Transverse colon (tissue), 4 donors: ENCODE measurements at regions not wholly inside any gene's neighbourhood (a gene's known extent, or its start where the extent isn't known, plus 50 kb on each side); places are given as distances from the start of the nearest gene placed in this dataset.

Experiments
- DNase-seq: peaks from one replicate; pipeline ENCODE4 v3.0.0-alpha.2; 2019
- H3K27ac ChIP-seq, 4 donors: fragments of 200-600 bp; sonication (generic); 2 replicates each; pipeline ENCODE4 v1.5.1; 2016 to 2018; ENCODE audit warnings: inconsistent platforms in 4 of 4
- H3K27me3 ChIP-seq: fragments of 200-600 bp; sonication (generic); 2 replicates; pipeline ENCODE4 v1.5.1; 2017; ENCODE audit warnings: inconsistent platforms
- H3K36me3 ChIP-seq, 4 donors: fragments of 200-600 bp; sonication (generic); 2 replicates each; pipeline ENCODE4 v1.5.1; 2017 to 2019; ENCODE audit warnings: inconsistent platforms in 4 of 4
- H3K4me1 ChIP-seq, 4 donors: fragments of 200-600 bp; sonication (generic); 2 replicates each; pipeline ENCODE4 v1.5.1; 2017 to 2020; ENCODE audit warnings: inconsistent platforms in 4 of 4
- H3K4me3 ChIP-seq, 4 donors: fragments of 200-600 bp; sonication (generic); 1 replicate in 1 of 4; 2 replicates in 3 of 4; pipeline versions ENCODE4 v1.5.1 to v1.6.1; 2017 to 2019; ENCODE audit warnings: inconsistent platforms in 4 of 4
- H3K9me3 ChIP-seq, 2 donors: fragments of 200-600 bp; sonication (generic); 2 replicates each; pipeline ENCODE4 v1.5.1; 2017 to 2019; ENCODE audit warnings: inconsistent platforms in 2 of 2
- EP300 ChIP-seq: sonication (generic); formaldehyde crosslinking; IDR thresholded peaks from one replicate; pipeline ENCODE4 v1.6.1; 2017; ENCODE audit warnings: antibody characterized with exemption, low read depth
- POLR2A ChIP-seq: fragments of 450-650 bp; IDR thresholded peaks from one replicate; pipeline ENCODE4 v1.6.1; 2016; ENCODE audit warnings: antibody characterized with exemption, mild to moderate bottlenecking, moderate library complexity
- POLR2AphosphoS5 ChIP-seq, 3 donors: sonication (generic); formaldehyde crosslinking; IDR thresholded peaks; one replicate each; pipeline ENCODE4 v1.6.1; 2016; ENCODE audit warnings: antibody characterized with exemption in 3 of 3
- WGBS, 2 donors: methylation state at CpG; one replicate each; pipeline ENCODE4 v1.1.5; 2018; ENCODE audit warnings: low coverage in 1 of 2; 5-methylcytosine and 5-hydroxymethylcytosine counted together
- in situ Hi-C, 4 donors: fragments of 200-750 bp; cut with MboI; loops; one replicate each; pipeline versions ENCODE4 v1.15.0 to v1.15.1; 2017; ENCODE audit warnings: low sequenced_read_pairs in 3 of 4, low pct_ligation_motif_present in 1 of 4, low pct_unique_long_range_greater_than_20kb in 1 of 4
- intact Hi-C: fragments of 100-400 bp; cut with DNase I; formaldehyde crosslinking; loops from one replicate; pipeline ENCODE4 v1.15.1; 2023; ENCODE audit warnings: low total_unique reads
- TF ChIP-seq, protein P1 (sequence below), 5 experiments: fragments of 200-600 bp in 3 of 5; fragments of 450-650 bp in 2 of 5; sonication (generic) in 3 of 5; IDR thresholded peaks; 1 replicate in 2 of 5; 2 replicates in 3 of 5; pipeline ENCODE4 v1.5.1; 2016 to 2017; ENCODE audit warnings: antibody characterized with exemption in 5 of 5, inconsistent platforms in 3 of 5, mild to moderate bottlenecking in 2 of 5, moderate library complexity in 1 of 5

DNA sequence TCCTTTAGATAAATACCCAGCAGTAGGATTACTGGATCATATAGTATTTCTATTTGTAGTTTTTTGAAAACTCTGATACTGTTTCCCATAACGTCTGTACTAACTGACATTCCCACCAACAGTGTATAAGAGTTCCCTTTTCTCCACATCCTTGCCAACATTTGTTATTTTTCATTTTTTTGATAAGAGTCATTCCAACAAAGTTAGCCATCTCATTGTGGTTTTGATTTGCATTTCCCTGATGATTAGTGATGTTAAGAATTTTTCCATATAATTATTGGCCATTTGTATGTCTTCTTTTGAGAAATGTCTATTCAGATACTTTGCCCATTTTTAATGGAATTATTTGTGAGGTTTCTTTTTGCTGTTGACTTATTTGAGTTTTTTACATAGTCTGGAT lies 486.0 kb downstream of the FLRT2 start:
- Histone ChIP-seq H3K9me3 (no peaks in the 10 kb centered on the region), H3K4me3 (no peak overlapping the region), H3K36me3 (no peaks in the 10 kb centered on the region), H3K27me3 (no peaks in the 10 kb centered on the region), H3K4me1 (no peaks in the 10 kb centered on the region), H3K27ac (no peak overlapping the region)
- WGBS, 2 donors: 25 to 72% methylated on average over 1 of the region's 1 CpG
- intact Hi-C loops (no loop called here), in situ Hi-C loops (no loop called here)
- TF ChIP-seq, protein P1, sequence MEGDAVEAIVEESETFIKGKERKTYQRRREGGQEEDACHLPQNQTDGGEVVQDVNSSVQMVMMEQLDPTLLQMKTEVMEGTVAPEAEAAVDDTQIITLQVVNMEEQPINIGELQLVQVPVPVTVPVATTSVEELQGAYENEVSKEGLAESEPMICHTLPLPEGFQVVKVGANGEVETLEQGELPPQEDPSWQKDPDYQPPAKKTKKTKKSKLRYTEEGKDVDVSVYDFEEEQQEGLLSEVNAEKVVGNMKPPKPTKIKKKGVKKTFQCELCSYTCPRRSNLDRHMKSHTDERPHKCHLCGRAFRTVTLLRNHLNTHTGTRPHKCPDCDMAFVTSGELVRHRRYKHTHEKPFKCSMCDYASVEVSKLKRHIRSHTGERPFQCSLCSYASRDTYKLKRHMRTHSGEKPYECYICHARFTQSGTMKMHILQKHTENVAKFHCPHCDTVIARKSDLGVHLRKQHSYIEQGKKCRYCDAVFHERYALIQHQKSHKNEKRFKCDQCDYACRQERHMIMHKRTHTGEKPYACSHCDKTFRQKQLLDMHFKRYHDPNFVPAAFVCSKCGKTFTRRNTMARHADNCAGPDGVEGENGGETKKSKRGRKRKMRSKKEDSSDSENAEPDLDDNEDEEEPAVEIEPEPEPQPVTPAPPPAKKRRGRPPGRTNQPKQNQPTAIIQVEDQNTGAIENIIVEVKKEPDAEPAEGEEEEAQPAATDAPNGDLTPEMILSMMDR (IDR thresholded peaks at IDR 0.05): no peak
- TF ChIP-seq POLR2AphosphoS5 (IDR thresholded peaks at IDR 0.05) (no peak), POLR2A (no peak), EP300 (no peak)
- DNase-seq: no peak

DNA sequence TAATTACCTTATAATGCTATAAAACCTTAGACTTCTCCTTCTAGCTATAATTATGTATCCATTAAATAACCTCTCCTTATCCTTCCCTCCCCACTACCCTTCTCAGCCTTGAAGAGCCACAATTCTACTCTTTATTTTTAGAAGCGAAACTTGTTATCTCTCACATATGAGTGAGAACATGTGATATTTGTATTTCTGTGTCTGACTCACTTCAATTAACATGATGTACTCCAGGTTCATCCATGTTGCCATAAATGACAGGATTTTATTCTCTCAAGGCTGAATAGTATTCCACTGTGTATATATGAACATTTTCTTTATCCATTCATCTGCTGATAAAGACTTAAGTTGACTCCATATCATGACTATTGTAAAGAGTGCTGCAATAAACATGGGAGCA lies 485.6 kb downstream of the FLRT2 start:
- in situ Hi-C loops (no loop called here), intact Hi-C loops (no loop called here)
- no peak for DNase-seq
- 90 to 94% methylated on average over 1 of the region's 1 CpG for WGBS, 2 donors
- Histone ChIP-seq H3K9me3 (no peaks in the 10 kb centered on the region), H3K4me1 (no peaks in the 10 kb centered on the region), H3K27me3 (no peaks in the 10 kb centered on the region), H3K27ac (no peak overlapping the region), H3K36me3 (no peaks in the 10 kb centered on the region), H3K4me3 (no peak overlapping the region)
- no peak for TF ChIP-seq POLR2AphosphoS5 (IDR thresholded peaks at IDR 0.05)
- TF ChIP-seq, protein P1 (IDR thresholded peaks at IDR 0.05): no peak
- no peak for TF ChIP-seq POLR2A

DNA sequence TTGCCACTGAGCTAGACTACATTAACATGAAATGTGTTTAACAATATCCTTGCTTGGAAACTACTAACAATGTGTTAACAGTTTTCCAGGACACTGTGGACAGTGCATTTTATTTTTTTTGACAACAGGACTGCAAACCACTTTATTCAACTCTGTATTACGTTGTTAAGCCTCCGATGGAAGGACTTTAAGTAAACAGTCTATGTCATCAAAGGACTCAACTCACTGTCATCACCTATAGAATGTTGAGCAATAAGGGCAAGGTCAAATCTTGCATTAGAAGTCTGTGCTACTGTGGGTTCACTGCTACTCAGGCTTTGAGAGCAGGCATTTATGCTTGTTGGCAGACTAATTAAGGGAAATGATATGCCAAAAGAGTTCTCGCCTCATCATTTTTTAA lies 483.7 kb downstream of the FLRT2 start:
- Histone ChIP-seq H3K4me3 (no peak overlapping the region), H3K27ac (no peak overlapping the region), H3K9me3 (no peaks in the 10 kb centered on the region), H3K4me1 (no peaks in the 10 kb centered on the region), H3K27me3 (no peaks in the 10 kb centered on the region), H3K36me3 (no peaks in the 10 kb centered on the region)
- in situ Hi-C loops (no loop called here), intact Hi-C loops (no loop called here)
- TF ChIP-seq EP300 (no peak), POLR2AphosphoS5 (IDR thresholded peaks at IDR 0.05) (no peak), POLR2A (no peak)
- TF ChIP-seq, protein P1 (IDR thresholded peaks at IDR 0.05): no peak
- DNase-seq: no peak
- WGBS, 2 donors: 45 to 49% methylated on average over 3 of the region's 3 CpGs

DNA sequence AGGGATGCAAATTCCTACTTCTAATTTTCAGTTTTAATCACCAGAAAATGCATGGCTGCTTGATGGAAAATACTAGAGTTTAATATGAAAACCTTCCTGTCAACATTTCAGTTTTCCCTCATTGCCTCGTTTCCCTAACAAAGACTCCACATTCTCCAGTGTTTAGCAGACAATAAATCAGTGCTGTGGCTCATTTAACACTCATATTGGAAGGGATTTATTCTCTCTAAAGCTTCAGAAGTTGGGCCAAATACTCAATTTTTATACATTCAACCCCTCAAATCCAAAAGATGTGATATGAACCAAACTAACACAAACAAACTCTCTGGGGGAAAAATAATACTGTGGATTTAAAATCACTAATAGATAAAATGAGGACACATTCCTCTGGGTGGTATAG lies 482.5 kb downstream of the FLRT2 start:
- 11 to 12% methylated on average over 1 of the region's 1 CpG for WGBS, 2 donors
- intact Hi-C loops (no loop called here), in situ Hi-C loops (no loop called here)
- no peak for TF ChIP-seq POLR2A
- TF ChIP-seq, protein P1 (IDR thresholded peaks at IDR 0.05): no peak
- TF ChIP-seq EP300: no peak
- TF ChIP-seq POLR2AphosphoS5 (IDR thresholded peaks at IDR 0.05): no peak
- Histone ChIP-seq H3K4me3 (no peak overlapping the region), H3K9me3 (no peaks in the 10 kb centered on the region), H3K27ac (no peak overlapping the region), H3K36me3 (no peaks in the 10 kb centered on the region), H3K27me3 (no peaks in the 10 kb centered on the region), H3K4me1 (no peaks in the 10 kb centered on the region)
- no peak for DNase-seq
